Osteoblast (primary cell): ENCODE measurements at regions not wholly inside any gene's neighbourhood (a gene's known extent, or its start where the extent isn't known, plus 50 kb on each side); places are given as distances from the start of the nearest gene placed in this dataset.
A peak's percentile ranks its signal among the peaks of the same experiment; 100 is the strongest.

Experiments used
- DNase-seq: peaks from one replicate; pipeline ENCODE4 v3.0.0; 2011; ENCODE audit warnings: low spot score, mixed read lengths; ENCODE audit not compliant: insufficient read length; ENCODE audit errors: missing footprints
- H2AFZ ChIP-seq: 2 replicates; pipeline ENCODE4 v1.6.0; 2011; ENCODE audit warnings: mild to moderate bottlenecking, low read length
- H3K27ac ChIP-seq: 2 replicates; pipeline ENCODE4 v1.5.1; 2011; ENCODE audit warnings: mild to moderate bottlenecking, low read depth, low read length, moderate library complexity
- H3K27me3 ChIP-seq: 2 replicates; pipeline ENCODE4 v1.6.0; 2012; ENCODE audit warnings: mild to moderate bottlenecking, control low read depth, inconsistent platforms, low read length, moderate library complexity; ENCODE audit not compliant: insufficient read depth
- H3K36me3 ChIP-seq: 2 replicates; pipeline ENCODE4 v1.5.1; 2011; ENCODE audit warnings: mild to moderate bottlenecking, low read length, control low read depth, moderate library complexity; ENCODE audit not compliant: insufficient read depth
- H3K4me1 ChIP-seq: 2 replicates; pipeline ENCODE4 v1.5.1; 2011; ENCODE audit warnings: mild to moderate bottlenecking, low read length, control low read depth, moderate library complexity; ENCODE audit not compliant: insufficient read depth
- H3K4me2 ChIP-seq: 2 replicates; pipeline ENCODE4 v1.6.0; 2011; ENCODE audit warnings: mild to moderate bottlenecking, low read length; ENCODE audit not compliant: insufficient read depth
- H3K4me3 ChIP-seq: fragments of 200-600 bp; sonication (generic); 3 replicates; pipeline ENCODE4 v1.5.1; 2012; ENCODE audit warnings: mild to moderate bottlenecking, low read length, inconsistent platforms; ENCODE audit not compliant: insufficient read depth
- H3K79me2 ChIP-seq: 2 replicates; pipeline ENCODE4 v1.6.0; 2012; ENCODE audit warnings: mild to moderate bottlenecking, low read length, control low read depth, inconsistent platforms; ENCODE audit not compliant: insufficient read depth
- H3K9me3 ChIP-seq: 2 replicates; pipeline ENCODE4 v1.5.1; 2011; ENCODE audit warnings: low read depth, low read length, control low read depth
- H4K20me1 ChIP-seq: 2 replicates; pipeline ENCODE4 v1.6.0; 2012; ENCODE audit warnings: mild to moderate bottlenecking, low read length, control low read depth; ENCODE audit not compliant: insufficient read depth
- CTCF ChIP-seq: IDR thresholded peaks from 2 replicates; pipeline ENCODE4 v1.5.1; 2011; ENCODE audit warnings: mild to moderate bottlenecking, low read depth, low read length, moderate library complexity; ENCODE audit errors: extremely low read depth

GRCh38 chr2:67548317-67549201 is 151.4 kb downstream of the ETAA1 start:
- H3K4me2 ChIP-seq, result no peak overlapping the region

GRCh38 chr2:67559156-67559555 is 162.0 kb downstream of the ETAA1 start:
- DNase-seq, result no peak
- Histone ChIP-seq H3K27me3 (no peaks in the 10 kb centered on the region), H3K4me1 (peaks cover 21% of the 10 kb centered on the region), H3K36me3 (no peaks in the 10 kb centered on the region), H3K4me3 (no peak overlapping the region), H3K4me2 (no peak overlapping the region), H3K27ac (no peak overlapping the region), H2AFZ (no peak overlapping the region), H3K9me3 (no peaks in the 10 kb centered on the region), H4K20me1 (no peaks in the 10 kb centered on the region), H3K79me2 (no peaks in the 10 kb centered on the region)
- TF ChIP-seq CTCF, result no peak

More at GRCh38 chr2:67548317-67549201, 151.4 kb downstream of the ETAA1 start:
- Histone ChIP-seq H3K79me2 (no peaks in the 10 kb centered on the region), H3K9me3 (no peaks in the 10 kb centered on the region), H4K20me1 (no peaks in the 10 kb centered on the region), H3K36me3 (no peaks in the 10 kb centered on the region), H3K27ac (no peak overlapping the region), H3K4me1 (no peaks in the 10 kb centered on the region), H3K27me3 (peaks cover 3% of the 10 kb centered on the region), H3K4me3 (no peak overlapping the region), H2AFZ (no peak overlapping the region)
- TF ChIP-seq CTCF, result no peak
- DNase-seq, result no peak

GRCh38 chr2:67560771-67561456 is 163.8 kb downstream of the ETAA1 start:
- Histone ChIP-seq H3K27ac (peak overlapping the region; percentile 18), H3K4me3 (no peak overlapping the region), H3K36me3 (no peaks in the 10 kb centered on the region), H3K4me2 (peak overlapping the region; percentile 18), H4K20me1 (no peaks in the 10 kb centered on the region), H3K4me1 (peaks cover 37% of the 10 kb centered on the region), H2AFZ (no peak overlapping the region), H3K9me3 (no peaks in the 10 kb centered on the region), H3K79me2 (no peaks in the 10 kb centered on the region), H3K27me3 (no peaks in the 10 kb centered on the region)
- no peak for TF ChIP-seq CTCF
- DNase-seq, result no peak

- TF ChIP-seq CTCF, result no peak
- Histone ChIP-seq H3K4me2 (peak overlapping the region; percentile 18), H4K20me1 (no peaks in the 10 kb centered on the region), H3K9me3 (no peaks in the 10 kb centered on the region), H3K79me2 (no peaks in the 10 kb centered on the region), H2AFZ (no peak overlapping the region), H3K4me1 (peaks cover 43% of the 10 kb centered on the region), H3K36me3 (no peaks in the 10 kb centered on the region), H3K27ac (peak overlapping the region; percentile 18), H3K4me3 (no peak overlapping the region), H3K27me3 (no peaks in the 10 kb centered on the region)
- DNase-seq, result peak; percentile 69
Measured at GRCh38 chr2:67561457-67561965, 164.4 kb downstream of the ETAA1 start.
